ENCODE measurements at regions not wholly inside any gene's neighbourhood (a gene's known extent, or its start where the extent isn't known, plus 50 kb on each side); places are given as distances from the start of the nearest gene placed in this dataset.

DNA sequence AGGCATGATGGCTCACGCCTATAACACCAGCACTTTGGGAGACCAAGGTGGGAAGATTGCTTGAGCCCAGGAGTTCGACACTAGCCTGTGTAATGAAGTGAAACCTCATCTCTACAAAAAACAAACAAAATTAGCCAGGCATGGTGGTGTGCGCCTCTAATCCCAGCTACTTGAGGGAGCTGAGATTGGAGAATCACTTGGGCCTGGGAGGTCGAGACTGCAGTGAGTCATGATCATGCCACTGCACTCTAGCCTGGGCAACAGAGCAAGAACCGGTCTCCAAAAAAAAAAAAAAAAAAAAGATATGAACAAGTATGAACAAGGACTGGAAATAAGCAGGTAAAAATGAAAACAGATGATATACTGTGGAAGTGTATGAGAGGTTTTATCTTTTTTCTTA lies 54.1 kb upstream of the SOX6 start:
- Mint-ChIP-seq H3K4me3 (no peak overlapping the region), H3K27ac (no peak overlapping the region), H3K36me3 (ENCODE audit: insufficient read depth in 1 of 3, low read depth in 3 of 3) (no peaks in the 10 kb centered on the region; a peak in 1 of 7 replicates), H3K27me3 (ENCODE audit: low read depth) (peaks cover 91% of the 10 kb centered on the region), H3K9me3 (no peaks in the 10 kb centered on the region; a peak in 1 of 5 replicates), H3K4me1 (peaks cover 0 to 5% of the 10 kb centered on the region in 2 experiments; a peak in 2 of 4 replicates)
- H3K4me2 ChIP-seq (ENCODE audit: insufficient read depth, insufficient read length, low read length), result no peak overlapping the region
- H2BK15ac ChIP-seq (ENCODE audit: low read depth, low read length), result no peak overlapping the region
- no peak overlapping the region for H2AFZ ChIP-seq (ENCODE audit: low read length)
- WGBS (ENCODE audit: extremely low coverage, insufficient read length, low lambda C conversion rate), result no CpG with 5 or more reads among the region's 5 CpGs
- H2BK20ac ChIP-seq (ENCODE audit: low read depth, low read length, poor library complexity, severe bottlenecking), result no peak overlapping the region
- no peak overlapping the region for H3K9ac ChIP-seq (ENCODE audit: extremely low read depth, insufficient read length, low read length)
- TF ChIP-seq, protein P1, sequence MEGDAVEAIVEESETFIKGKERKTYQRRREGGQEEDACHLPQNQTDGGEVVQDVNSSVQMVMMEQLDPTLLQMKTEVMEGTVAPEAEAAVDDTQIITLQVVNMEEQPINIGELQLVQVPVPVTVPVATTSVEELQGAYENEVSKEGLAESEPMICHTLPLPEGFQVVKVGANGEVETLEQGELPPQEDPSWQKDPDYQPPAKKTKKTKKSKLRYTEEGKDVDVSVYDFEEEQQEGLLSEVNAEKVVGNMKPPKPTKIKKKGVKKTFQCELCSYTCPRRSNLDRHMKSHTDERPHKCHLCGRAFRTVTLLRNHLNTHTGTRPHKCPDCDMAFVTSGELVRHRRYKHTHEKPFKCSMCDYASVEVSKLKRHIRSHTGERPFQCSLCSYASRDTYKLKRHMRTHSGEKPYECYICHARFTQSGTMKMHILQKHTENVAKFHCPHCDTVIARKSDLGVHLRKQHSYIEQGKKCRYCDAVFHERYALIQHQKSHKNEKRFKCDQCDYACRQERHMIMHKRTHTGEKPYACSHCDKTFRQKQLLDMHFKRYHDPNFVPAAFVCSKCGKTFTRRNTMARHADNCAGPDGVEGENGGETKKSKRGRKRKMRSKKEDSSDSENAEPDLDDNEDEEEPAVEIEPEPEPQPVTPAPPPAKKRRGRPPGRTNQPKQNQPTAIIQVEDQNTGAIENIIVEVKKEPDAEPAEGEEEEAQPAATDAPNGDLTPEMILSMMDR (conservative IDR thresholded peaks at IDR 0.05), result no peak
- H3K9me3 ChIP-seq (ENCODE audit: control insufficient read depth, low read depth, low read length), result no peaks in the 10 kb centered on the region
- H3K56ac ChIP-seq (ENCODE audit: insufficient read length, low read depth, low read length), result no peak overlapping the region
- no peak overlapping the region for H2BK120ac ChIP-seq (ENCODE audit: low read depth, low read length, poor library complexity, severe bottlenecking)
- no peaks in the 10 kb centered on the region for H3K79me1 ChIP-seq (ENCODE audit: insufficient read depth, low read depth, low read length, poor library complexity, severe bottlenecking)
- peaks cover 12% of the 10 kb centered on the region for H3K27me3 ChIP-seq (ENCODE audit: insufficient read depth, low read length)
- H2AK5ac ChIP-seq (ENCODE audit: insufficient read length, low read length), result no peak overlapping the region
- no peak overlapping the region for H2BK5ac ChIP-seq (ENCODE audit: insufficient read length, low read length)
- H3K27ac ChIP-seq (ENCODE audit: insufficient read length, low read depth, low read length), result no peak overlapping the region
- DNase-seq, result no peak
- no peak overlapping the region for H3K4ac ChIP-seq (ENCODE audit: low read depth, low read length)
- no peak overlapping the region for H3T11ph ChIP-seq (ENCODE audit: low read length)
- no peaks in the 10 kb centered on the region for H3K4me1 ChIP-seq (ENCODE audit: insufficient read depth, low read length)
- H3K79me2 ChIP-seq (ENCODE audit: insufficient read depth, low read length), result no peaks in the 10 kb centered on the region
- H2BK12ac ChIP-seq (ENCODE audit: insufficient read length, low read depth, low read length), result no peak overlapping the region
- H3K23me2 ChIP-seq (ENCODE audit: insufficient read length, low read depth, low read length, poor library complexity, severe bottlenecking), result no peaks in the 10 kb centered on the region
- no peak overlapping the region for H3K23ac ChIP-seq (ENCODE audit: insufficient read length, low read depth, low read length)
- H4K8ac ChIP-seq (replicated peaks; ENCODE audit: insufficient read length, low read depth, low read length), result no peak overlapping the region
- no peak overlapping the region for H3K14ac ChIP-seq (ENCODE audit: insufficient read depth, low read length)
- H4K20me1 ChIP-seq (ENCODE audit: control insufficient read depth, insufficient read depth, insufficient read length), result no peaks in the 10 kb centered on the region
- no peak overlapping the region for H4K91ac ChIP-seq (ENCODE audit: insufficient read length, low read depth, low read length)
- no peak overlapping the region for H4K5ac ChIP-seq (ENCODE audit: insufficient read length, low read depth, low read length)
- H3K18ac ChIP-seq (ENCODE audit: insufficient read length, low read depth, low read length), result no peak overlapping the region

Measured in H9 (cell line).